ENCODE measurements at regions not wholly inside any gene's neighbourhood (a gene's known extent, or its start where the extent isn't known, plus 50 kb on each side); places are given as distances from the start of the nearest gene placed in this dataset.

DNA sequence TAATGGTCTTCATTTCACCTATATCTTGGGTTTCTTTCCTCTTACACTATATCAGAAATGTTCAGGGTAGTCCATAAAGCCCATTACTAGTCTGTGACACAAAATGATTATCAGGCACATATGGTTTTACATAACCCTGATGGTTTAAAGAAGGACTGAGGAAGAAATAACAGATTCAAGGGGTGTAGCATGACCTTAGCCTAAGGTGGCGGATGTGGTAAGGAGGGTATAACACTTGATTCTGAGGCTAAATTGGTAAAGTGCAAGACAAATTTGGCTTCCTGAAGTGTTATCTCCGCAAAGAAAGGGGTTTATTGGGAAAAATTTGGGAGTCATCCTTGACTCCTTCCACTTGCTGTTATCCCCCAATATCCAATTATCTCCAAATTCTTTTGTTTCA is 388.2 kb upstream of the RPS23 start:
- TF ChIP-seq, protein P1, sequence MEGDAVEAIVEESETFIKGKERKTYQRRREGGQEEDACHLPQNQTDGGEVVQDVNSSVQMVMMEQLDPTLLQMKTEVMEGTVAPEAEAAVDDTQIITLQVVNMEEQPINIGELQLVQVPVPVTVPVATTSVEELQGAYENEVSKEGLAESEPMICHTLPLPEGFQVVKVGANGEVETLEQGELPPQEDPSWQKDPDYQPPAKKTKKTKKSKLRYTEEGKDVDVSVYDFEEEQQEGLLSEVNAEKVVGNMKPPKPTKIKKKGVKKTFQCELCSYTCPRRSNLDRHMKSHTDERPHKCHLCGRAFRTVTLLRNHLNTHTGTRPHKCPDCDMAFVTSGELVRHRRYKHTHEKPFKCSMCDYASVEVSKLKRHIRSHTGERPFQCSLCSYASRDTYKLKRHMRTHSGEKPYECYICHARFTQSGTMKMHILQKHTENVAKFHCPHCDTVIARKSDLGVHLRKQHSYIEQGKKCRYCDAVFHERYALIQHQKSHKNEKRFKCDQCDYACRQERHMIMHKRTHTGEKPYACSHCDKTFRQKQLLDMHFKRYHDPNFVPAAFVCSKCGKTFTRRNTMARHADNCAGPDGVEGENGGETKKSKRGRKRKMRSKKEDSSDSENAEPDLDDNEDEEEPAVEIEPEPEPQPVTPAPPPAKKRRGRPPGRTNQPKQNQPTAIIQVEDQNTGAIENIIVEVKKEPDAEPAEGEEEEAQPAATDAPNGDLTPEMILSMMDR (IDR thresholded peaks at IDR 0.05): no peak
- TF ChIP-seq POLR2A (IDR thresholded peaks at IDR 0.05): no peak
